Activated T-cell treated with anti-CD3 and anti-CD28 coated beads for 48 hours (primary cell): ENCODE measurements at regions not wholly inside any gene's neighbourhood (a gene's known extent, or its start where the extent isn't known, plus 50 kb on each side); places are given as distances from the start of the nearest gene placed in this dataset.
A peak's percentile ranks its signal among the peaks of the same experiment; 100 is the strongest.

Experiments
- DNase-seq: peaks from one replicate; pipeline ENCODE4 v3.0.0-alpha.2; 2020; ENCODE audit warnings: low read depth

DNA sequence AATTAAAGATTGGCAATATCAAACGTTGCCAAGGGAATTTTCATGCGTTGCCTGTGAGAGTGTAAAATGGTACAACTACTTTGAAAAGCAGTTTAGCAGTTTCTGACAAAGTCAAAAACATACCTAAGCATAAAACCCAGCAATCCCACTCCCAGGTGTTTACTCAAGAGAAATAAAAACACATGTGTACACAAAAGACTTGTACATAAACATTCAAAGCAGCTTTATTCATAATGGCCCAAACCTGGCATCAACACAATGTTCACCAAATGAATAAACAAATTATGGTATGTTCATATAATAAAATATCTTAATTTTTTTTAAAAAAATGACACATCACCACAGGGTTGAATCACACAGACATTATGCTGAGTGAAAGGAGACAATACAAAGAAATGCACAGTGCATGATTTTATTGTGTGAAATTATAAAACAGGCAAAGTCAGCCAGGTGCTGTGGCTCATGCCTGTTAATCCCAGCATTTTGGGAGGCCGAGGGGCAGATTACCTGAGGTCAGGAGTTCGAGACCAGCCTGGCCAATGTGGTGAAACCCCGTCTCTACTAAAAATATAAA is 240.4 kb upstream of the MARCKS start:
- no peak for DNase-seq

DNA sequence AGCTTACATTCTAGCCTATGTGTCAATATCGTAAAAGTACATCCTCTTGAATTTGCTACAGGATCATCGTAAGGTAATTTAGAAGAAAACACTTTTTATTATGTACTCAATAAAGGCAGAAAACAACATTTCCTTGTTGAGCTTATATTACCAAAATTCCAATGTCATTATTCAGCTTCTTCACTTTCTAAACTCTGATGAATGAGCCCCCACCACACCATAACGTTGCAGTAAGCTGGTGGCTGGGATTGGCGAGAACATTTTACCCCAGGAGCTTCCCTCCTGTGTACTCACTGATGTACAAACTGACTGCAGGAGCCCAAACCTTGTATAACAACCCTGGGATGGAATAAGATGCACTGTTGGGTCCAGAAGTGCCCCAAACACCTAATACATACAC is 238.1 kb upstream of the MARCKS start:
- DNase-seq: no peak

GRCh38 chr6:113620386-113620785 is 236.8 kb upstream of the MARCKS start:
- no peak for DNase-seq

DNA sequence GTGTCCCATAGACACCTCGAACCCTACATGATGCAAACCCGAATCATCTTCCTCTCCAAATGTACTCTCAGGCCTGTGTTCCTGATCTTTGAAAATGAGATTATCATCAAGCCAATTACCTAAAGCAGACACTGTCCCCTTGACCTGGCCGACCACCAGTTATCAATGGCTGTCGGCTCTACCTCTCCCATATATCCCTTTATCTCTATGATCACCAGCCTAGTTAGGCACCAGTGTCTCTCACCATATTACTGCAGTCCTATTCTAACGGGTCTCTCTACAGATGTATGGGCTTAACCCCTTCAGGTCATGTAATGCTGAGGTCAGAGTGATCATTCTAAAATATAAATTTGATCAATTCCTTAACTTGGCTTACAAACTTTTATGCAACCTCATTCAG is 234.9 kb upstream of the MARCKS start:
- no peak for DNase-seq

- no peak for DNase-seq
Observed at GRCh38 chr6:113623129-113623528, 234.0 kb upstream of the MARCKS start.

DNA sequence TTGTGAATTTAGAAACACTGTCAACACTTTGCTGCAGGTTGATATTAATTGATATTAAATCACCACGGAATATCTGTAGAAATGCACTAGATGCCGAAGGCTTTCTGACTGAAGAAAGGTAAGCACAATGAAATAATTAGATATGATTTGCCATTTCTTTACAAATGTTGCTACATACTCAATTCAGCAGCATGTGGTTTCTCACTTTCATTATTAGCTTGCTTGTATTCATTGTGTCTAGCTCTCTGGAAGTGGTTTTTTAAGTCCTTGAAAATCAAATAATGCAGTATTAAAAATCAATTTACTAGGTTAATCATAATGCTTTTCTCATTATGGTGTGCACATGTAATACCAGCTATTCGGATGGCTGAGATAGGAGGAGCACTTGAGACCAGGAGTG is 231.3 kb upstream of the MARCKS start:
- DNase-seq: no peak

GRCh38 chr6:113626475-113626874 is 230.7 kb upstream of the MARCKS start:
- DNase-seq: no peak

GRCh38 chr6:113627480-113627879 is 229.7 kb upstream of the MARCKS start:
- DNase-seq: no peak

- DNase-seq: no peak
Observed at GRCh38 chr6:113629256-113629655, 227.9 kb upstream of the MARCKS start.

DNA sequence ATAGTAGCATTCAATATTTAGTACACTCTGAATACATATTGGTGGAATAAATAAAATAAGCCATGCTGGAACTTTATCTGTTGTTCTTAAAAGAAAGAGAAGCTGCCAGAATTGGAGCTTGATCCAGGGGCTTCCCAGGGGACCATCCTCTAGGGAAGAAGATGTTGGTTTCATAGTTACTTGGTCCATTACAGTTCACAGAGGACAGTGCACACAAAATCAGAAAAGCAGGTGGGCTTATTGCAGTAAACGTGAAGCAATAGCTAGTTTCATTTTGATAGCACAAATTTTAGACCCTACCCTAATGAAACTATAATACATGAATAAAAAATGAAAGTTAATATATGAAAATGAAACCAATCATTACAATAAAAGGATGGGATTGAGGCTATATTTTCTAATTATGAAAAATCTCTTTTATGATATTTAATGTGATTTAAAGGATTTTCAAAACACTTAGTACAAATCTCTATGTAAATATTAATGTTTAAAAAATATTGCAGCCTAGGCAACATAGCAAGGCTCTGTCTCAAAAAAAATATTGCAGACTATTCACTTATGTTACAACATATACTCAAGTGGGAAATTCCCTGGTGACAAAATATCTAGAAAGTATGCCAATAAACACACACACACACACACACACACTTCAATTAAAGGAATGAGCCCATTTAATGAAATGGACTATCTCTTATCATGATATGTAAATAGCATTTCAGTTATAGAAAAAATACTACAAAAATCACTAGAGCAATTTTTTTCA is 227.0 kb upstream of the MARCKS start:
- no peak for DNase-seq

- DNase-seq: peak; percentile 6
Observed at GRCh38 chr6:113630738-113631535, 226.2 kb upstream of the MARCKS start.

- no peak for DNase-seq
Observed at GRCh38 chr6:113631666-113632065, 225.5 kb upstream of the MARCKS start.

GRCh38 chr6:113632220-113632864 is 224.8 kb upstream of the MARCKS start:
- DNase-seq: peak; percentile 36

- DNase-seq: no peak
Observed at GRCh38 chr6:113633638-113634037, 223.5 kb upstream of the MARCKS start.

- DNase-seq: no peak
Observed at GRCh38 chr6:113634352-113635163, 222.6 kb upstream of the MARCKS start.

GRCh38 chr6:113635222-113635986 is 221.7 kb upstream of the MARCKS start:
- DNase-seq: no peak

DNA sequence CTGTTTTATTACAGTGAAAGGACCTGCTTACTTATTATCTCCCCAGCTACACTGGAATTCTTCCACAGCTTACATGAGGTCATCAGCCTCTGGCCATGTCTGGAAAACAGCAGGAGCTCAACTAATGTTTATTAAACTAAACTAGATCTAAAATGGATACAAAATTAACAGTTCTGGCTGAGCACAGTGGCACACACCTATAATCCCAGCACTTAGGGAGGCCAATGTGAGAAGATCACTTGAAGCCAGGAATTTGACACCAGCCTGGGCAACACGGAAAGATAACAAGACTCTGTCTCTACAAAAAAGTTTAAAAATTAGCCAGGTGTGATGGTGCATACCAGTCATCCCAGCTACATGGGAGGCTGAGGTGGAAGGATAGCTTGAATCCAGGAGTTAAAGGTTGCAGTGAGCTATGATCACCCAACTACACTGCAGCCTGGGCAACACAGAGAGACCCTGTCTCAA is 220.8 kb upstream of the MARCKS start:
- no peak for DNase-seq

DNA sequence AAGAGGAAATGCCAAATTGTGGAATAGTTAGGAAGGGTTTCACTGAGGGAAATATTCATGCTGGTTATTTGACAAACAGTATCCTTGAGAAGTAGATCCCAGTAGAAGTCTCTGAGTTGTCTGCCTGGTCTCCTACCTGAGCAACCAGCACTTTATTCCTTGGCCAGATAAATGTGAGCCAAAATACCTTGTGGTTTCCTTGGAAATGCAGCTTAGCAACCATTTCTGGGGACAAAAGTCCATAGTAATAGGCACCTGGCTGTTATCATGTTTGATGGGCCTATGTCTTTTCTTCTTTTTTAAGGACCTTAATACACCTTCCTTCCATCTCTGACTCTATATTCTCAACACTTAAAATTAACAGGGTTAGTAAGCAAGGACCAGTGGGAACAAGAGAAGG is 217.1 kb upstream of the MARCKS start:
- no peak for DNase-seq

DNA sequence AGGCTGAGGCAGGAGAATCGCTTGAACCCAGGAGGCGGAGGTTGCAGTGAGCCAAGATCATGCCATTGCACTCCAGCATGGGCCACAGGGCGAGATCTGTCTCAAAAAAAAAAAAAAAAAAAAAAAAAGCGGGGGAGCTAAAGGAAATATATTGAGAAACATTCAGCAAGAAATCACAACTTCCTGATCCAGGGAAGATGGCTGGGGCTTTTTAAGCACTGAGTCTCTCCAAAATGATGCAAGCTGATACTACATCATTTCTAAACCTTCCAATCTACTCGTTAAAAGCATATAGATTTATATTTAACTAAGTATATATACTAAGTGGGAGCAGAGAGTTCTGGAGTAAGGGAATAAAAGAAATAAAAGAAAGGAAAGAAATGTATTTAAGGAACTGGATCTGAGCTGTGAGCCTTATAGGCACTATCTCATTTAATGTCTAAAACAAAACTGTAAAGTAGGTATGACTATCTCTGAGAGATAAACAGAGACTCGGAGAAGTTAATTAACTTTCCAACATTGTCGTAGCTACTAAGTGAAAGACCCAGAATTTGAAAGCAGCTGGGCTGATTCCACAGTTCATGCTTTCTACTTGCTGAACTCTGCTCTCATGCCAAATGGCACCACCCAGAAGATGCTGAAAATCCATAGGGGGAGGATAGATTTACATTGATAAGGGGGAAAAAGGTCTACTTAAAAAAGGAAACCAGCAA is 215.0 kb upstream of the MARCKS start:
- no peak for DNase-seq

DNA sequence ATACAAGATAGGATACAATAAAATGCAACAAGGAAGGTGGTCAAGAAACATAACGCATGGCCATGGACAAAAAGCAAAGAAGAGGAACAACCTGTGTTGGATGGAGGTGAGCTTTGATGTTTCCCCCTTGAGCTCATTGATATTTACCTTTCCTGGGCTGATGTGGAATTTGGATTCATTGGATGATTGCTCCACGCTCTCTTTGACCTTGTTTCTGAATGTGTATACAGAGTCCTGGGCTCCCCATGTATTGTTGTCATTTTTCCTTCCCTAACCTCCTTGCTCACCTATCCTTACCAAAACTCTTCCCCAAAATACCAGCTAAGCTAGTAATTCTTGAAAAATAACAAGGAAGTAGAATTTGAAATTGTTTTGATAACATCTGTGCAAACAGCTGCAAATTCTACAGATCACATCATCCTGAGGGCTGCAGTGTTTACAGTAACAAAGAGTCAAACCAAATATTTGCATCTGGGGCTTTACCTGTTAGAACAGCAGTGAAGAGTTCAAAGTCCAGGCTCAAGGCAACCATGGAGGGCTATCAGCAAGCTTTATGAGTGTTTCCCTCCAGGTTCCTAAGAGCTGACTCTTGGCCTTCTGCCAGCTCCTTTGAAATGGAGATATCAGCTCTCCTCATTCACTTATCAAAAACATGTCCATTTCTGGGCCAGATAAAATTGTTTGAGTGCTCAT is 214.3 kb upstream of the MARCKS start:
- DNase-seq: no peak
